ENCODE measurements at regions not wholly inside any gene's neighbourhood (a gene's known extent, or its start where the extent isn't known, plus 50 kb on each side); places are given as distances from the start of the nearest gene placed in this dataset.

DNA sequence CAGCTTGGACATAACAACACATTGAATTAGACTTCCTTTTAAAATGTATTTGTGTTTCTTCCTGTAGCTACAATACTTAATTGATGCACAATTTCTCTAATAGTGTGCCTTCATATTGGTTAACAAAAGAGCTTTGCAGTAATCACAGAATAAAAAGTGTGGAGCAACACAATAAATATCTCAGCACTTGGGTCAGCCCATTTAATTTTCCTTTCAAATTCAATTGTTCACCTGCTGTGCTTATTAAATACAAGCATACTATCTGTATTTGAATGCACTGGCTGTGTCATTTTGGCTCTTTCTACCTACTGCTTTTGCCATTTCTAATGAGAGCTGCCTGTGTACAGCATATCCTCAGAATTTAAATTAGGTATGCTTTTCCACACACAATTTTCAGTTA, 1641.3 kb upstream of the SLC39A10 start:
- Histone ChIP-seq H3K27me3 (ENCODE audit: control insufficient read depth in 1 of 2, insufficient read depth in 2 of 2, low read length in 2 of 2) (no peaks in the 10 kb centered on the region), H3K9me3 (ENCODE audit: low read length) (no peaks in the 10 kb centered on the region), H3K4me1 (ENCODE audit: insufficient read depth, low read length) (no peaks in the 10 kb centered on the region), H3K27ac (ENCODE audit: low read depth, low read length) (no peak overlapping the region), H3K4me3 (ENCODE audit: low read depth in 1 of 2, low read length in 2 of 2) (no peak overlapping the region), H3K36me3 (ENCODE audit: insufficient read depth, low read length) (no peaks in the 10 kb centered on the region), H3K9ac (ENCODE audit: low read length) (no peak overlapping the region)

DNA sequence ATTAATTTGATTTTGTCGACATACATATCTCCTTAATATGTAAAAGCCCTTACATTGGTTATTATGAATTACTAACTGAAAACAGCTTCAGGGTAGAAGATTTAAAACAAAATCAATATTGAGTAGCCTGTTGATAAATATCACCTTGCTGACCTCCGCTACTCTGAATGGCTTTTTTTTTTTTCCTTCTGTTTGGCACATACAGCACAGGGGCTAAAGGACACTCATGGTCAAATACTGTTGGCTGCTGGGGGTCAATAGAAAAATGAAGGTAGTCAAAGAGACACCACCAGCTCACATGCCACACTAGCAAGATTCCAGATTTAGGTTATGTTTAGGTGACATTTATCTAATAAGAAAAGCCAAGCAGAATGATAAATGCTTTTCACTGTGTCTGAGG, 1642.4 kb upstream of the SLC39A10 start:
- no peaks in the 10 kb centered on the region for H3K36me3 ChIP-seq (ENCODE audit: insufficient read depth, low read length)
- H3K9ac ChIP-seq (ENCODE audit: low read length): no peak overlapping the region
- H3K4me3 ChIP-seq (ENCODE audit: low read depth in 1 of 2, low read length in 2 of 2): no peak overlapping the region
- no peak overlapping the region for H3K27ac ChIP-seq (ENCODE audit: low read depth, low read length)
- no peaks in the 10 kb centered on the region for H3K9me3 ChIP-seq (ENCODE audit: low read length)
- no peaks in the 10 kb centered on the region for H3K27me3 ChIP-seq (ENCODE audit: control insufficient read depth in 1 of 2, insufficient read depth in 2 of 2, low read length in 2 of 2)
- H3K4me1 ChIP-seq (ENCODE audit: insufficient read depth, low read length): no peaks in the 10 kb centered on the region

DNA sequence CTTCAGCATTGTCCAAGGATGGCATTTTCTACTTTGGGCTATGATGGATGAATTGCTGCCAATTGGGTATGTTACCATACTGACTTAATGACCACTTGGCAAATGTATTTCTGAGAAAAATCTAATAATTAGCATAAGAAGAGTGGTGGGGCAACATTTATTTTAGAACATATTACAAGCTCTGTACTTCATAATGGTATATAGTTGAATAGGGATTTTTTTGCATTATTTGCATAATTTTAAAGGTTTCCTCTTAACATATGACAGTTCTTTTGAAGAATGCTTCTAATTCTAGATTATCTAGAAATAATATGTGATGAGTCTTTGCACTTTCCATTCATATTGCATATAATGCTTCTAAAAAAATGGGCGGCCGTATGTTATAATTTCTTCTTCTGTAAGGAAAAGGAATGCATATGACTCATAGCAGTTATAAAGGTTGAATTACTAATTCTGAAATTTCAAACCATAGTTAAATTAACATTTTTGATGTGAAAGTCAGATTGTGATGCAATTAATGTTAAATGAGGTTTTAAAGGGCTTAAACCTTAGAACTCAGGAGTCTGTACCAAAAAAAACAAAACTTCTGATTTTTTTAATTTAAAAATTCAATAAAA, 1652.3 kb upstream of the SLC39A10 start:
- no peak overlapping the region for H3K9ac ChIP-seq (ENCODE audit: low read length)
- no peaks in the 10 kb centered on the region for H3K9me3 ChIP-seq (ENCODE audit: low read length)
- H3K27ac ChIP-seq (ENCODE audit: low read depth, low read length): no peak overlapping the region
- H3K27me3 ChIP-seq (ENCODE audit: control insufficient read depth in 1 of 2, insufficient read depth in 2 of 2, low read length in 2 of 2): no peaks in the 10 kb centered on the region
- H3K4me3 ChIP-seq (ENCODE audit: low read depth in 1 of 2, low read length in 2 of 2): no peak overlapping the region
- H3K4me1 ChIP-seq (ENCODE audit: insufficient read depth, low read length): no peaks in the 10 kb centered on the region
- no peaks in the 10 kb centered on the region for H3K36me3 ChIP-seq (ENCODE audit: insufficient read depth, low read length)

GRCh38 chr2:194003911-194004310, 1653.1 kb upstream of the SLC39A10 start:
- no peak overlapping the region for H3K9ac ChIP-seq (ENCODE audit: low read length)
- no peaks in the 10 kb centered on the region for H3K36me3 ChIP-seq (ENCODE audit: insufficient read depth, low read length)
- H3K4me3 ChIP-seq (ENCODE audit: low read depth in 1 of 2, low read length in 2 of 2): no peak overlapping the region
- no peaks in the 10 kb centered on the region for H3K4me1 ChIP-seq (ENCODE audit: insufficient read depth, low read length)
- no peaks in the 10 kb centered on the region for H3K9me3 ChIP-seq (ENCODE audit: low read length)
- H3K27ac ChIP-seq (ENCODE audit: low read depth, low read length): no peak overlapping the region
- no peaks in the 10 kb centered on the region for H3K27me3 ChIP-seq (ENCODE audit: control insufficient read depth in 1 of 2, insufficient read depth in 2 of 2, low read length in 2 of 2)

DNA sequence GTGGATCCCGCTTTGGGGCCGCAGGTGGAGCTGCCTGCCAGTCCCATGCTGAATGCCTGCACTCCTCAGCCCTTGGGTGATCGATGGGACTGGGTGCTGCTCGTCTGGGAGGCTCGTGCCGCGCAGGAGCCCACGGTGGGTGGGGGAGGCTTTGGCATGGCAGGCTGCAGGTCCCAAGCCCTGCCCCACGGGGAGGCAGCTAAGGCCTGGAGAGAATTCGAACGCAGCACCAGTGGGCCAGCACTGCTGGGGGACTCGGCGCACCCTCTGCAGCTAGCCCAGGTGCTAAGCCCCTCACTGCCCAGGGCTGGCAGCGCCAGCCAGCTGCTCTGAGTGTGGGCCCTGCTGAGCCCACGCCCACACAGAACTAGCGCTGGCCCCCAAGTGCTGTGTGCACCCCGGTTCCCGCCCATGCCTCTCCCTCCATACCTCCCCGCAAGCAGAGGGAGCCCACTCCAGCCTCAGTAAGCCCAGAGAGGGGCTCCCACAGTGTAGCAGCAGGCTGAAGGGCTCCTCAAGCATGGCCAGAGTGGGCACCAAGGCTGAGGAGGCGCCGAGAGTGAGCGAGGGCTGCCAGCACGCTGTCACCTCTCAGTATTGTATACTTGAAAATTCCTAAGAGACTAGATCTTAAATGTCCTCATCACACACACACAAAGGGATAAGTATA, 1654.2 kb upstream of the SLC39A10 start:
- no peak overlapping the region for H3K9ac ChIP-seq (ENCODE audit: low read length)
- H3K9me3 ChIP-seq (ENCODE audit: low read length): no peaks in the 10 kb centered on the region
- no peak overlapping the region for H3K4me3 ChIP-seq (ENCODE audit: low read depth in 1 of 2, low read length in 2 of 2)
- H3K36me3 ChIP-seq (ENCODE audit: insufficient read depth, low read length): no peaks in the 10 kb centered on the region
- no peaks in the 10 kb centered on the region for H3K27me3 ChIP-seq (ENCODE audit: control insufficient read depth in 1 of 2, insufficient read depth in 2 of 2, low read length in 2 of 2)
- H3K27ac ChIP-seq (ENCODE audit: low read depth, low read length): no peak overlapping the region
- no peaks in the 10 kb centered on the region for H3K4me1 ChIP-seq (ENCODE audit: insufficient read depth, low read length)

DNA sequence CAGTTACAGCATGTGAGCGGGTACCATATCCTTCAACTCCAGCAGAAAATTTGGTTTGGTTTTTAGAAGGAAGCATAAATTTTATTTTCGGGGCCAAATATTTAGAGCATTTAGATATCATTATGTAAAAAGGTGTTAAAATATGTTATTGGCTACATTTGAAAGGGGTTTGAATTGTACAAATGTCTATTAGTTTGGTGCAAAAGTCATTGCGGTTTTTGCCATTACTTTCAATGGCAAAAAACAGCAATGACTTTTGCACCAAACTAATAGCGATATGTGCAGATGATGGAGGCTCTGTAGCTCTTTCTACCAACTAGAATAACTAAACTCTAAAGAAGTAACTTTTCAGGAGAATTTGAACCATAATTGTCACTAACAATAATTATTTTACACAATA, 1666.2 kb upstream of the SLC39A10 start:
- Histone ChIP-seq H3K27ac (ENCODE audit: low read depth, low read length) (no peak overlapping the region), H3K36me3 (ENCODE audit: insufficient read depth, low read length) (no peaks in the 10 kb centered on the region), H3K9ac (ENCODE audit: low read length) (no peak overlapping the region), H3K4me3 (ENCODE audit: low read depth in 1 of 2, low read length in 2 of 2) (no peak overlapping the region), H3K4me1 (ENCODE audit: insufficient read depth, low read length) (no peaks in the 10 kb centered on the region), H3K9me3 (ENCODE audit: low read length) (no peaks in the 10 kb centered on the region), H3K27me3 (ENCODE audit: control insufficient read depth in 1 of 2, insufficient read depth in 2 of 2, low read length in 2 of 2) (no peaks in the 10 kb centered on the region)

- H3K27ac ChIP-seq (ENCODE audit: low read depth, low read length): no peak overlapping the region
- no peaks in the 10 kb centered on the region for H3K27me3 ChIP-seq (ENCODE audit: control insufficient read depth in 1 of 2, insufficient read depth in 2 of 2, low read length in 2 of 2)
- H3K9ac ChIP-seq (ENCODE audit: low read length): no peak overlapping the region
- H3K36me3 ChIP-seq (ENCODE audit: insufficient read depth, low read length): no peaks in the 10 kb centered on the region
- no peaks in the 10 kb centered on the region for H3K4me1 ChIP-seq (ENCODE audit: insufficient read depth, low read length)
- H3K9me3 ChIP-seq (ENCODE audit: low read length): no peaks in the 10 kb centered on the region
- H3K4me3 ChIP-seq (ENCODE audit: low read depth in 1 of 2, low read length in 2 of 2): no peak overlapping the region
Measured at GRCh38 chr2:193989645-193990044, 1667.4 kb upstream of the SLC39A10 start.

GRCh38 chr2:193988784-193989183, 1668.2 kb upstream of the SLC39A10 start:
- Histone ChIP-seq H3K9me3 (ENCODE audit: low read length) (no peaks in the 10 kb centered on the region), H3K27ac (ENCODE audit: low read depth, low read length) (no peak overlapping the region), H3K4me3 (ENCODE audit: low read depth in 1 of 2, low read length in 2 of 2) (no peak overlapping the region), H3K9ac (ENCODE audit: low read length) (no peak overlapping the region), H3K27me3 (ENCODE audit: control insufficient read depth in 1 of 2, insufficient read depth in 2 of 2, low read length in 2 of 2) (no peaks in the 10 kb centered on the region), H3K4me1 (ENCODE audit: insufficient read depth, low read length) (no peaks in the 10 kb centered on the region), H3K36me3 (ENCODE audit: insufficient read depth, low read length) (no peaks in the 10 kb centered on the region)

DNA sequence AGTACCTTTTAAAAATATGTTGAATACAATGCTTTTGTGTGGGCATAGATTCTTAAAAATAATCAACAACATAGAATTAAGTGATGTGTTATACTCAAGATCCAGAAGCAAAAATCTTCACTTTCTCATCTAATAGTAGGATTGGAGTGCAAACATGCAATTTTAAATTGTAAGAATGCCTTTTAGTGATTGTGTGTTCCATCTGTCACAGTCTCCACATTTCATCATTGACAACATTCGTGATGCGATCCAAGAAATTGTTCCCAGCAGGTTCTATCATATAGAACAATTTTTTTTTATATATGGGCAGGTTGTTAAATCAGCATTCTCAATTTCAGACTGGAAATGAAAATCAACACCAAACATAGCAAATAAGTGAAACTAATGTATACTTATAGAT, 1671.8 kb upstream of the SLC39A10 start:
- H3K9ac ChIP-seq (ENCODE audit: low read length): no peak overlapping the region
- no peaks in the 10 kb centered on the region for H3K9me3 ChIP-seq (ENCODE audit: low read length)
- no peaks in the 10 kb centered on the region for H3K4me1 ChIP-seq (ENCODE audit: insufficient read depth, low read length)
- no peak overlapping the region for H3K27ac ChIP-seq (ENCODE audit: low read depth, low read length)
- no peaks in the 10 kb centered on the region for H3K36me3 ChIP-seq (ENCODE audit: insufficient read depth, low read length)
- no peak overlapping the region for H3K4me3 ChIP-seq (ENCODE audit: low read depth in 1 of 2, low read length in 2 of 2)
- no peaks in the 10 kb centered on the region for H3K27me3 ChIP-seq (ENCODE audit: control insufficient read depth in 1 of 2, insufficient read depth in 2 of 2, low read length in 2 of 2)

DNA sequence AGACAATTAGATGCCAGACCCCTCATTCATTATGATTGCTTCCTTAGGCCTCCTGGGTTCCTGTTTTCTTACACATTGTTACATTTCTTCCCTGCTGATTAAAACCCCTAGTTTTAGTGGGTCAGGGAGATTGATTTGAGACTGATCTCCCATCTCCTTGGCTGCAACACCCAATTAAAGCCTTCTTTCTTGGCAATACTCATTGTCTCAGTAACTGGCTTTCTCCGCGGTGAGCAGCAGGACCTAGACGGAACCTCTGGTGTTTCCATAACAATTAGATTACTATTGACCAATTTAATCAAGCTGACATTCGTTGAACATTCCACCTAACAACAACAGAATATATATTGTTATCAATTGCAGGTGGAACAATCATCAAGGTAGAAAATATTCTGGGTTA, 1676.4 kb upstream of the SLC39A10 start:
- no peak overlapping the region for H3K4me3 ChIP-seq (ENCODE audit: low read depth in 1 of 2, low read length in 2 of 2)
- H3K27me3 ChIP-seq (ENCODE audit: control insufficient read depth in 1 of 2, insufficient read depth in 2 of 2, low read length in 2 of 2): no peaks in the 10 kb centered on the region
- no peaks in the 10 kb centered on the region for H3K36me3 ChIP-seq (ENCODE audit: insufficient read depth, low read length)
- H3K27ac ChIP-seq (ENCODE audit: low read depth, low read length): no peak overlapping the region
- no peaks in the 10 kb centered on the region for H3K4me1 ChIP-seq (ENCODE audit: insufficient read depth, low read length)
- no peaks in the 10 kb centered on the region for H3K9me3 ChIP-seq (ENCODE audit: low read length)
- no peak overlapping the region for H3K9ac ChIP-seq (ENCODE audit: low read length)

DNA sequence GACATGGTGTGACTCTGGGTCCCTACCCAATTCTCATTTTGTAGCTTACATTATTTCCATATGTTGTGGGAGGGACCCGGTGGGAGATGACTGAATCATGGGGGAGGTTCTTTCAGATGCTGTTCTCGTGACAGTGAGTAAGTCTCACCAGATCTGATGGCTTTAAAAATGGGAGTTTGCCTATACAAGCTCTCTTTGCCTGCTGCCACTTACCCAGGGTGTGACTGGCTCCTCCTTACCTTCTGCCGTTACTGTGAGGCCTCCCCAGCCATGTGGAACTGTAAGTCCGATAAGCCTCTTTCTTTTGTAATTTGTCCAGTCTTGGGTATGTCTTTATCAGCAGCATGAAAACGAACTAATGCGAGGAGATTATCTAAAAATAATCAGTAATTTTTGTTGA, 1683.2 kb upstream of the SLC39A10 start:
- H3K36me3 ChIP-seq (ENCODE audit: insufficient read depth, low read length): no peaks in the 10 kb centered on the region
- H3K4me3 ChIP-seq (ENCODE audit: low read depth in 1 of 2, low read length in 2 of 2): no peak overlapping the region
- H3K4me1 ChIP-seq (ENCODE audit: insufficient read depth, low read length): no peaks in the 10 kb centered on the region
- H3K9me3 ChIP-seq (ENCODE audit: low read length): no peaks in the 10 kb centered on the region
- no peak overlapping the region for H3K9ac ChIP-seq (ENCODE audit: low read length)
- no peak overlapping the region for H3K27ac ChIP-seq (ENCODE audit: low read depth, low read length)
- no peaks in the 10 kb centered on the region for H3K27me3 ChIP-seq (ENCODE audit: control insufficient read depth in 1 of 2, insufficient read depth in 2 of 2, low read length in 2 of 2)

- Histone ChIP-seq H3K9ac (ENCODE audit: low read length) (no peak overlapping the region), H3K27me3 (ENCODE audit: control insufficient read depth in 1 of 2, insufficient read depth in 2 of 2, low read length in 2 of 2) (no peaks in the 10 kb centered on the region), H3K4me3 (ENCODE audit: low read depth in 1 of 2, low read length in 2 of 2) (no peak overlapping the region), H3K36me3 (ENCODE audit: insufficient read depth, low read length) (no peaks in the 10 kb centered on the region), H3K27ac (ENCODE audit: low read depth, low read length) (no peak overlapping the region), H3K9me3 (ENCODE audit: low read length) (no peaks in the 10 kb centered on the region), H3K4me1 (ENCODE audit: insufficient read depth, low read length) (no peaks in the 10 kb centered on the region)
Measured at GRCh38 chr2:193966590-193966989, 1690.4 kb upstream of the SLC39A10 start.

All from muscle layer of colon (tissue), 2 donors.